Tibial nerve (tissue), 4 donors: ENCODE measurements at regions not wholly inside any gene's neighbourhood (a gene's known extent, or its start where the extent isn't known, plus 50 kb on each side); places are given as distances from the start of the nearest gene placed in this dataset.

Experiments used
- DNase-seq, 2 donors: peaks; one replicate each; pipeline ENCODE4 v3.0.0-alpha.2; 2019; ENCODE audit warnings: low spot score in 2 of 2
- H3K27ac ChIP-seq, 4 donors: fragments of 200-600 bp; sonication (generic) in 3 of 4; one replicate each; pipeline ENCODE4 v1.5.1; 2017 to 2019; ENCODE audit warnings: mild to moderate bottlenecking in 1 of 4
- H3K27me3 ChIP-seq, 2 donors: fragments of 200-600 bp; sonication (generic) in 1 of 2; one replicate each; pipeline versions ENCODE4 v1.5.1 to v1.6.0; 2017 to 2019
- H3K36me3 ChIP-seq, 3 donors: fragments of 200-600 bp; sonication (generic); one replicate each; pipeline ENCODE4 v1.5.1; 2018 to 2019
- H3K4me1 ChIP-seq, 4 donors: fragments of 200-600 bp; sonication (generic) in 3 of 4; one replicate each; pipeline ENCODE4 v1.5.1; 2017 to 2019
- H3K4me3 ChIP-seq, 4 donors: fragments of 200-600 bp; sonication (generic) in 3 of 4; one replicate each; pipeline ENCODE4 v1.5.1; 2017 to 2019; ENCODE audit warnings: mild to moderate bottlenecking in 1 of 4, moderate library complexity in 1 of 4
- H3K9me3 ChIP-seq, 4 donors: fragments of 200-600 bp; sonication (generic) in 3 of 4; one replicate each; pipeline ENCODE4 v1.5.1; 2017 to 2019
- CTCF ChIP-seq, 5 experiments: fragments of 200-600 bp in 3 of 5; fragments of 450-650 bp in 2 of 5; sonication (generic) in 3 of 5; IDR thresholded peaks; one replicate each; pipeline ENCODE4 v1.5.1; 2016 to 2019; ENCODE audit warnings: antibody characterized with exemption in 5 of 5, mild to moderate bottlenecking in 3 of 5, moderate library complexity in 2 of 5
- EP300 ChIP-seq, 2 donors: sonication (generic); formaldehyde crosslinking; IDR thresholded peaks; one replicate each; pipeline ENCODE4 v1.6.1; 2017; ENCODE audit warnings: antibody characterized with exemption in 2 of 2, mild to moderate bottlenecking in 1 of 2
- POLR2A ChIP-seq, 2 donors: fragments of 450-650 bp; IDR thresholded peaks; one replicate each; pipeline ENCODE4 v1.6.1; 2017; ENCODE audit warnings: antibody characterized with exemption in 2 of 2, mild to moderate bottlenecking in 2 of 2, moderate library complexity in 2 of 2
- WGBS, 2 donors: methylation state at CpG; one replicate each; pipeline ENCODE4 v1.1.5; 2018; 5-methylcytosine and 5-hydroxymethylcytosine counted together

- TF ChIP-seq CTCF (IDR thresholded peaks at IDR 0.05) (no peak), EP300 (IDR thresholded peaks at IDR 0.05) (no peak), POLR2A (IDR thresholded peaks at IDR 0.05) (no peak)
- no peaks in the 10 kb centered on the region for H3K4me1 ChIP-seq
- H3K27me3 ChIP-seq = no peaks in the 10 kb centered on the region
- H3K27ac ChIP-seq = no peak overlapping the region
- WGBS, 2 donors = 73 to 87% methylated on average over 5 of the region's 5 CpGs
- H3K9me3 ChIP-seq = no peaks in the 10 kb centered on the region
- no peak overlapping the region for H3K4me3 ChIP-seq
- H3K36me3 ChIP-seq = no peaks in the 10 kb centered on the region
- no peak for DNase-seq
Measured at GRCh38 chrX:19179389-19179788, 57.1 kb upstream of the ADGRG2 start.

GRCh38 chrX:19181345-19181744 is 59.1 kb upstream of the ADGRG2 start:
- 89 to 92% methylated on average over 6 of the region's 6 CpGs for WGBS, 2 donors
- no peak overlapping the region for H3K4me3 ChIP-seq
- no peaks in the 10 kb centered on the region for H3K36me3 ChIP-seq
- no peaks in the 10 kb centered on the region for H3K9me3 ChIP-seq
- no peaks in the 10 kb centered on the region for H3K4me1 ChIP-seq
- no peak for DNase-seq
- no peaks in the 10 kb centered on the region for H3K27me3 ChIP-seq
- no peak overlapping the region for H3K27ac ChIP-seq
- TF ChIP-seq CTCF (IDR thresholded peaks at IDR 0.05) = no peak
- no peak for TF ChIP-seq POLR2A (IDR thresholded peaks at IDR 0.05)
- TF ChIP-seq EP300 (IDR thresholded peaks at IDR 0.05) = no peak

GRCh38 chrX:19182785-19183184 is 60.5 kb upstream of the ADGRG2 start:
- 79 to 94% methylated on average over 5 of the region's 5 CpGs for WGBS, 2 donors

GRCh38 chrX:19183761-19184477 is 61.7 kb upstream of the ADGRG2 start:
- TF ChIP-seq EP300 (IDR thresholded peaks at IDR 0.05) (no peak), CTCF (IDR thresholded peaks at IDR 0.05) (no peak), POLR2A (IDR thresholded peaks at IDR 0.05) (no peak)
- peak overlapping the region in 1 of 4 donors; percentile 20 for H3K27ac ChIP-seq
- no peaks in the 10 kb centered on the region for H3K27me3 ChIP-seq
- H3K9me3 ChIP-seq = no peaks in the 10 kb centered on the region
- DNase-seq = no peak
- WGBS, 2 donors = 42 to 67% methylated on average over 11 of the region's 11 CpGs
- H3K36me3 ChIP-seq = no peaks in the 10 kb centered on the region
- no peaks in the 10 kb centered on the region for H3K4me1 ChIP-seq
- H3K4me3 ChIP-seq = no peak overlapping the region

More at GRCh38 chrX:19182785-19183184, 60.5 kb upstream of the ADGRG2 start:
- no peak overlapping the region for H3K27ac ChIP-seq
- no peak for DNase-seq
- H3K9me3 ChIP-seq = no peaks in the 10 kb centered on the region
- no peaks in the 10 kb centered on the region for H3K27me3 ChIP-seq
- H3K4me1 ChIP-seq = no peaks in the 10 kb centered on the region
- no peaks in the 10 kb centered on the region for H3K36me3 ChIP-seq
- no peak overlapping the region for H3K4me3 ChIP-seq
- TF ChIP-seq EP300 (IDR thresholded peaks at IDR 0.05) (no peak), CTCF (IDR thresholded peaks at IDR 0.05) (no peak), POLR2A (IDR thresholded peaks at IDR 0.05) (no peak)

- 50 to 53% methylated on average over 3 of the region's 3 CpGs for WGBS, 2 donors
- no peaks in the 10 kb centered on the region for H3K36me3 ChIP-seq
Measured at GRCh38 chrX:19188566-19188965, 66.3 kb upstream of the ADGRG2 start.

More at GRCh38 chrX:19188566-19188965, 66.3 kb upstream of the ADGRG2 start:
- Histone ChIP-seq H3K27ac (no peak overlapping the region), H3K9me3 (no peaks in the 10 kb centered on the region), H3K27me3 (no peaks in the 10 kb centered on the region), H3K4me1 (no peaks in the 10 kb centered on the region), H3K4me3 (no peak overlapping the region)
- DNase-seq = no peak
- TF ChIP-seq CTCF (IDR thresholded peaks at IDR 0.05) = no peak
- no peak for TF ChIP-seq EP300 (IDR thresholded peaks at IDR 0.05)
- no peak for TF ChIP-seq POLR2A (IDR thresholded peaks at IDR 0.05)
